Transverse colon (tissue), 3 donors: ENCODE measurements at regions not wholly inside any gene's neighbourhood (a gene's known extent, or its start where the extent isn't known, plus 50 kb on each side); places are given as distances from the start of the nearest gene placed in this dataset.

Experiments
- EP300 ChIP-seq: sonication (generic); formaldehyde crosslinking; IDR thresholded peaks from one replicate; pipeline ENCODE4 v1.6.1; 2017; ENCODE audit warnings: antibody characterized with exemption, low read depth
- POLR2A ChIP-seq: fragments of 450-650 bp; IDR thresholded peaks from one replicate; pipeline ENCODE4 v1.6.1; 2016; ENCODE audit warnings: antibody characterized with exemption, mild to moderate bottlenecking, moderate library complexity
- TF ChIP-seq, protein P1 (sequence below), 5 experiments: fragments of 200-600 bp in 3 of 5; fragments of 450-650 bp in 2 of 5; sonication (generic) in 3 of 5; IDR thresholded peaks; 1 replicate in 2 of 5; 2 replicates in 3 of 5; pipeline ENCODE4 v1.5.1; 2016 to 2017; ENCODE audit warnings: antibody characterized with exemption in 5 of 5, inconsistent platforms in 3 of 5, mild to moderate bottlenecking in 2 of 5, moderate library complexity in 1 of 5

DNA sequence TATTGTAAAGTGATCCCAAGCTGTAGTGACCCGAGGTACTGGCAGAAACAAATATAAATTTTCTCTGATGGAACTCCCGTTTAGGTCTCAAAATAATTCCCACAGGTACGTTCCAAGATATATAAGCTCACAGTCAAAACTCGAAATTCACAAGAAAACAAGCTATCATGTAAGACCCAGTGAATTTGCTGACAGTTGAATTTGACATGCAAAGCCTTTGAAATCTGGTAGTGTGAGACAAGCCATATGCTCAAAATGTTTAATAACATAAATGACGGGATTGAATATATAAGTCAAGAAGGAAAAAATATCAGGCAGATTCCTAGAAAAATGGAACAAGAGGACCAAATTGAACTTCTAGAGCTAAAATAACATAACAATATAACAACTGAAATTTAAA, 252.8 kb downstream of the TMA16 start:
- TF ChIP-seq, protein P1, sequence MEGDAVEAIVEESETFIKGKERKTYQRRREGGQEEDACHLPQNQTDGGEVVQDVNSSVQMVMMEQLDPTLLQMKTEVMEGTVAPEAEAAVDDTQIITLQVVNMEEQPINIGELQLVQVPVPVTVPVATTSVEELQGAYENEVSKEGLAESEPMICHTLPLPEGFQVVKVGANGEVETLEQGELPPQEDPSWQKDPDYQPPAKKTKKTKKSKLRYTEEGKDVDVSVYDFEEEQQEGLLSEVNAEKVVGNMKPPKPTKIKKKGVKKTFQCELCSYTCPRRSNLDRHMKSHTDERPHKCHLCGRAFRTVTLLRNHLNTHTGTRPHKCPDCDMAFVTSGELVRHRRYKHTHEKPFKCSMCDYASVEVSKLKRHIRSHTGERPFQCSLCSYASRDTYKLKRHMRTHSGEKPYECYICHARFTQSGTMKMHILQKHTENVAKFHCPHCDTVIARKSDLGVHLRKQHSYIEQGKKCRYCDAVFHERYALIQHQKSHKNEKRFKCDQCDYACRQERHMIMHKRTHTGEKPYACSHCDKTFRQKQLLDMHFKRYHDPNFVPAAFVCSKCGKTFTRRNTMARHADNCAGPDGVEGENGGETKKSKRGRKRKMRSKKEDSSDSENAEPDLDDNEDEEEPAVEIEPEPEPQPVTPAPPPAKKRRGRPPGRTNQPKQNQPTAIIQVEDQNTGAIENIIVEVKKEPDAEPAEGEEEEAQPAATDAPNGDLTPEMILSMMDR (IDR thresholded peaks at IDR 0.05): no peak
- no peak for TF ChIP-seq POLR2A
- TF ChIP-seq EP300: no peak
